ENCODE measurements at regions not wholly inside any gene's neighbourhood (a gene's known extent, or its start where the extent isn't known, plus 50 kb on each side); places are given as distances from the start of the nearest gene placed in this dataset.
"Not testable (repeated sequence)": the region's sequence is repeated elsewhere in the genome, so short reads cannot be mapped to it uniquely, and the experiment has no call there.

GRCh38 chr1:242673652-242674051 is 149.2 kb upstream of the PLD5 start:
- Histone ChIP-seq H3K9me3 (replicated peaks in 1 of 2; ENCODE audit: control insufficient read depth in 1 of 2, insufficient read depth in 1 of 2, low read length in 2 of 2) (no peaks in the 10 kb centered on the region), H3K4me2 (replicated peaks; ENCODE audit: extremely low read depth, low read length, poor library complexity, severe bottlenecking) (no peak overlapping the region), H3K4me1 (ENCODE audit: control insufficient read depth in 1 of 2, insufficient read depth in 2 of 2, low read length in 2 of 2) (no peaks in the 10 kb centered on the region), H3K27ac (ENCODE audit: low read depth in 1 of 2, low read length in 2 of 2) (no peak overlapping the region), H3K9ac (ENCODE audit: insufficient read depth, low read length, poor library complexity, severe bottlenecking) (no peak overlapping the region), H3K4me3 (replicated peaks in 1 of 3; ENCODE audit: low read depth in 2 of 3, low read length in 3 of 3) (no peak overlapping the region), H3K36me3 (replicated peaks in 1 of 2; ENCODE audit: control insufficient read depth in 1 of 2, insufficient read depth in 2 of 2, low read length in 2 of 2) (no peaks in the 10 kb centered on the region), H4K20me1 (ENCODE audit: insufficient read depth, low read length) (no peaks in the 10 kb centered on the region), H3K27me3 (ENCODE audit: control insufficient read depth in 2 of 2, insufficient read depth in 2 of 2, low read length in 2 of 2) (no peaks in the 10 kb centered on the region), H2AFZ (ENCODE audit: insufficient read depth, low read depth, low read length, poor library complexity, severe bottlenecking) (no peak overlapping the region), H3K79me2 (ENCODE audit: insufficient read depth, low read length) (no peaks in the 10 kb centered on the region)
- Mint-ChIP-seq H3K9me3 (peaks cover 0 to 8% (median 4%) of the 10 kb centered on the region in 7 donors), H3K27me3 (ENCODE audit: low read depth in 3 of 3) (peaks cover 0 to 4% (median 0%) of the 10 kb centered on the region in 3 donors), H3K4me3 (no peak overlapping the region), H3K27ac (no peak overlapping the region), H3K36me3 (no peaks in the 10 kb centered on the region), H3K4me1 (no peaks in the 10 kb centered on the region)
- TF ChIP-seq CTCF (IDR thresholded peaks at IDR 0.05): no peak
- no peak for DNase-seq
- intact Hi-C loops (cut with micrococcal nuclease): no loop called here
- no CpG with 5 or more reads among the region's 2 CpGs for WGBS (ENCODE audit: insufficient coverage)

GRCh38 chr1:242673165-242673564 is 148.7 kb upstream of the PLD5 start:
- DNase-seq; H3K9ac ChIP-seq (ENCODE audit: insufficient read depth, low read length, poor library complexity, severe bottlenecking); H3K4me3 Mint-ChIP-seq; H3K27ac Mint-ChIP-seq; intact Hi-C loops (cut with micrococcal nuclease); H3K4me1 Mint-ChIP-seq; H4K20me1 ChIP-seq (ENCODE audit: insufficient read depth, low read length); H3K4me3 ChIP-seq (replicated peaks in 1 of 3; ENCODE audit: low read depth in 2 of 3, low read length in 3 of 3); H3K9me3 ChIP-seq (replicated peaks in 1 of 2; ENCODE audit: control insufficient read depth in 1 of 2, insufficient read depth in 1 of 2, low read length in 2 of 2); H3K9me3 Mint-ChIP-seq; H3K36me3 Mint-ChIP-seq; H2AFZ ChIP-seq (ENCODE audit: insufficient read depth, low read depth, low read length, poor library complexity, severe bottlenecking); H3K4me1 ChIP-seq (ENCODE audit: control insufficient read depth in 1 of 2, insufficient read depth in 2 of 2, low read length in 2 of 2); H3K79me2 ChIP-seq (ENCODE audit: insufficient read depth, low read length); H3K36me3 ChIP-seq (replicated peaks in 1 of 2; ENCODE audit: control insufficient read depth in 1 of 2, insufficient read depth in 2 of 2, low read length in 2 of 2); H3K27ac ChIP-seq (ENCODE audit: low read depth in 1 of 2, low read length in 2 of 2); H3K4me2 ChIP-seq (replicated peaks; ENCODE audit: extremely low read depth, low read length, poor library complexity, severe bottlenecking); H3K27me3 ChIP-seq (ENCODE audit: control insufficient read depth in 2 of 2, insufficient read depth in 2 of 2, low read length in 2 of 2); H3K27me3 Mint-ChIP-seq (ENCODE audit: low read depth in 3 of 3): not testable (repeated sequence)
- 92% methylated on average over 2 of the region's 4 CpGs for WGBS (ENCODE audit: insufficient coverage)

Data from CD14-positive monocyte (primary cell).